Dermis microvascular lymphatic vessel endothelial cell (primary cell): ENCODE measurements at regions not wholly inside any gene's neighbourhood (a gene's known extent, or its start where the extent isn't known, plus 50 kb on each side); places are given as distances from the start of the nearest gene placed in this dataset.

Source experiments
- DNase-seq, 2 donors: peaks; one replicate each; pipeline versions ENCODE4 v3.0.0 to v3.0.0-alpha.2; 2010; ENCODE audit warnings: low read depth in 2 of 2

GRCh38 chr10:108275895-108276685 lies 1111.6 kb upstream of the SORCS1 start:
- DNase-seq: peak; percentile 6 to 35

GRCh38 chr10:108260383-108260906 lies 1095.9 kb upstream of the SORCS1 start:
- DNase-seq: no peak

GRCh38 chr10:108254089-108254488 lies 1089.6 kb upstream of the SORCS1 start:
- no peak for DNase-seq

GRCh38 chr10:108252771-108253170 lies 1088.3 kb upstream of the SORCS1 start:
- no peak for DNase-seq

- peak; percentile 22 to 88 for DNase-seq
Measured at GRCh38 chr10:108250936-108251620, 1086.6 kb upstream of the SORCS1 start.

GRCh38 chr10:108249940-108250339 lies 1085.4 kb upstream of the SORCS1 start:
- no peak for DNase-seq

- DNase-seq: no peak
Measured at GRCh38 chr10:108244443-108245228, 1080.1 kb upstream of the SORCS1 start.

- DNase-seq: no peak
Measured at GRCh38 chr10:108241166-108241565, 1076.7 kb upstream of the SORCS1 start.

GRCh38 chr10:108238261-108238660 lies 1073.8 kb upstream of the SORCS1 start:
- DNase-seq: no peak

GRCh38 chr10:108230478-108231170 lies 1066.1 kb upstream of the SORCS1 start:
- DNase-seq: no peak

- DNase-seq: no peak
Measured at GRCh38 chr10:108208732-108209131, 1044.2 kb upstream of the SORCS1 start.

GRCh38 chr10:108208038-108208437 lies 1043.5 kb upstream of the SORCS1 start:
- no peak for DNase-seq

GRCh38 chr10:108204528-108205305 lies 1040.2 kb upstream of the SORCS1 start:
- peak; percentile 9 to 27 for DNase-seq

- DNase-seq: no peak
Measured at GRCh38 chr10:108203905-108204527, 1039.5 kb upstream of the SORCS1 start.

- no peak for DNase-seq
Measured at GRCh38 chr10:108187408-108188012, 1023.0 kb upstream of the SORCS1 start.

- no peak for DNase-seq
Measured at GRCh38 chr10:108184114-108184513, 1019.6 kb upstream of the SORCS1 start.

- no peak for DNase-seq
Measured at GRCh38 chr10:108180878-108181277, 1016.4 kb upstream of the SORCS1 start.

GRCh38 chr10:108169846-108170245 lies 1005.3 kb upstream of the SORCS1 start:
- no peak for DNase-seq

- no peak for DNase-seq
Measured at GRCh38 chr10:108167766-108168165, 1003.3 kb upstream of the SORCS1 start.

GRCh38 chr10:108166401-108166800 lies 1001.9 kb upstream of the SORCS1 start:
- DNase-seq: no peak
